Heart left ventricle (tissue), 16 donors: ENCODE measurements at regions not wholly inside any gene's neighbourhood (a gene's known extent, or its start where the extent isn't known, plus 50 kb on each side); places are given as distances from the start of the nearest gene placed in this dataset.
A peak's percentile ranks its signal among the peaks of the same experiment; 100 is the strongest.

Source experiments
- ATAC-seq, 4 donors: fragments of 200-7000 bp; cut with Tn5 transposase; one replicate each; pipeline ENCODE4 v1.9.1; 2020 to 2022; ENCODE audit warnings: moderate library complexity in 4 of 4, mild to moderate bottlenecking in 3 of 4, moderate number of reproducible peaks in 1 of 4
- DNase-seq, 5 donors: peaks; one replicate each; pipeline ENCODE4 v3.0.0-alpha.2; 2020
- H3K27ac ChIP-seq, 12 donors: fragments of 200-600 bp; sonication (generic) in 4 of 12; one replicate each; pipeline versions ENCODE4 v1.5.0 to v1.8.0; 2016 to 2022; ENCODE audit warnings: mild to moderate bottlenecking in 2 of 12
- H3K27me3 ChIP-seq, 9 donors: fragments of 200-600 bp; sonication (generic) in 2 of 9; one replicate each; pipeline versions ENCODE4 v1.5.1 to v1.8.0; 2016 to 2022; ENCODE audit warnings: mild to moderate bottlenecking in 3 of 9
- H3K36me3 ChIP-seq, 9 donors: fragments of 200-600 bp; sonication (generic) in 2 of 9; one replicate each; pipeline versions ENCODE4 v1.5.0 to v1.8.0; 2018 to 2022; ENCODE audit warnings: mild to moderate bottlenecking in 2 of 9
- H3K4me1 ChIP-seq, 12 donors: fragments of 200-600 bp; sonication (generic) in 4 of 12; one replicate each; pipeline versions ENCODE4 v1.5.0 to v1.8.0; 2016 to 2022; ENCODE audit warnings: mild to moderate bottlenecking in 3 of 12
- H3K4me3 ChIP-seq, 12 donors: fragments of 200-600 bp; sonication (generic) in 4 of 12; one replicate each; pipeline versions ENCODE4 v1.5.0 to v1.8.0; 2017 to 2022; ENCODE audit warnings: mild to moderate bottlenecking in 9 of 12, moderate library complexity in 4 of 12
- H3K9me3 ChIP-seq, 12 donors: fragments of 200-600 bp; sonication (generic) in 4 of 12; one replicate each; pipeline versions ENCODE4 v1.5.0 to v1.8.0; 2016 to 2022; ENCODE audit warnings: mild to moderate bottlenecking in 1 of 12
- CTCF ChIP-seq, 12 donors: fragments of 200-600 bp; sonication (generic) in 4 of 12; IDR thresholded peaks; one replicate each; pipeline versions ENCODE4 v1.5.0 to v1.8.0; 2018 to 2022; ENCODE audit warnings: antibody characterized with exemption in 12 of 12, mild to moderate bottlenecking in 5 of 12
- POLR2A ChIP-seq, 2 donors: fragments of 450-650 bp; IDR thresholded peaks; one replicate each; pipeline ENCODE4 v1.6.1; 2017; ENCODE audit warnings: antibody characterized with exemption in 2 of 2, mild to moderate bottlenecking in 2 of 2, moderate library complexity in 2 of 2
- WGBS, 4 donors: extraction: QIAGEN DNeasy Blood & Tissue Kit in 2 of 4; methylation state at CpG; one replicate each; pipeline versions ENCODE4 v1.1.5 to v1.1.7; 2013 to 2018; 5-methylcytosine and 5-hydroxymethylcytosine counted together
- intact Hi-C, 10 donors: fragments of 100-400 bp; cut with DNase I; formaldehyde crosslinking; loops; one replicate each; pipeline versions ENCODE4 v1.11.1 to v1.14.2; 2022
- donor health status: ischemic (EF 13 %, LVEDD 7.1; RV severe dilation, severe dysfunction).
- donor health status: healthy with polysubstance abuse.
- donor health status: DM: no; HTN: yes; CAD: no.
- donor health status: DM: no; HTN: no; CAD: no.
- donor health status: ischemic (EF 25% LVEDD 6.9; RV normal size, moderate dysfunction).
- donor health status: ischemic (EF 25% LVEDD 5.7; RV mildly dilated, moderate dysfunction).
- donor health status: healthy.
- donor health status: DM: yes; HTN: yes; CAD: no.
- donor health status: ischemic (EF 35%, LVEDD 5.7; RV mildly dilated, moderate dysfunction).
- donor health status: nonischemic (EF 11% LVEDD 7.7; RV severe dilation, severe dysfunction).
- donor health status: DM: yes; HTN: yes; CAD: no.
- donor health status: PGD.
- donor health status: ischemic (EF 29% LVEDD 5.4; RV normal size, mild dysfunction).
- donor health status: nonischemic (EF 23%, LVEDD 6.1; RV moderate dilation, normal function).

GRCh38 chr10:78516756-78517155, 483.1 kb downstream of the RPS24 start:
- intact Hi-C loops = no loop called here
- Histone ChIP-seq H3K36me3 (no peaks in the 10 kb centered on the region), H3K27me3 (no peaks in the 10 kb centered on the region), H3K9me3 (no peaks in the 10 kb centered on the region), H3K4me1 (peaks cover 0 to 20% (median 0%) of the 10 kb centered on the region in 12 donors), H3K4me3 (no peak overlapping the region), H3K27ac (peak overlapping the region in 1 of 12 donors; percentile 21)
- ATAC-seq (no peak), DNase-seq (peak in 1 of 5 donors; percentile 1)
- WGBS, 4 donors = 89 to 93% (median 90%) methylated on average over 8 of the region's 8 CpGs
- no peak for TF ChIP-seq POLR2A (IDR thresholded peaks at IDR 0.05)
- TF ChIP-seq CTCF (IDR thresholded peaks at IDR 0.05) = no peak

DNA sequence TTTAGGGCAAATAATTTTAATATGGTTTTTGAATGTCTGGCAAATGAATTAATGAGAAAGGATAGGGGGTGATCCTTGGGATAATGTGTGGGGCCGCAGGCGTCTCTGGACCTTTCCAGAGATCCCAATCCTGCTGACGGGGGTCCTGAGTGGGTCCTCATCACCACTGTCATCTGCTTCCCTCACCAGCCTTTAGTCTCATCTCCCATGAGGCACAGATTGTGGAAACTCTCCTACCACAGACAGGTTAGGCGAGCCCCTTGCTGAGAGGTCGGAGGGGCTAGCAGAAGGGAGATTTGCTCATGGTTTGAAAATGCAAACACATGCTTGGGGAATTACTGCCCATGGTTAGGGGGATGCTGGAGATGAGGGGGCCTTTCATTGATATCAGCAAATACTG, 484.6 kb downstream of the RPS24 start:
- peaks cover 0 to 15% (median 0%) of the 10 kb centered on the region in 12 donors for H3K4me1 ChIP-seq

GRCh38 chr10:78520737-78521430, 487.2 kb downstream of the RPS24 start:
- Histone ChIP-seq H3K36me3 (no peaks in the 10 kb centered on the region), H3K4me1 (no peaks in the 10 kb centered on the region), H3K27me3 (no peaks in the 10 kb centered on the region), H3K9me3 (no peaks in the 10 kb centered on the region), H3K27ac (no peak overlapping the region), H3K4me3 (no peak overlapping the region)
- WGBS, 4 donors = 51 to 69% (median 56%) methylated on average over 2 to 4 of the region's 4 CpGs
- intact Hi-C loops = no loop called here
- ATAC-seq (peak in 1 of 4 donors; percentile 22), DNase-seq (no peak)
- TF ChIP-seq POLR2A (IDR thresholded peaks at IDR 0.05) (no peak), CTCF (IDR thresholded peaks at IDR 0.05) (peak in 1 of 12 donors; percentile 9)

More for the DNA sequence above, 484.6 kb downstream of the RPS24 start:
- TF ChIP-seq CTCF (IDR thresholded peaks at IDR 0.05) = no peak
- Histone ChIP-seq H3K36me3 (no peaks in the 10 kb centered on the region), H3K27ac (no peak overlapping the region), H3K9me3 (no peaks in the 10 kb centered on the region), H3K4me3 (no peak overlapping the region), H3K27me3 (no peaks in the 10 kb centered on the region)
- intact Hi-C loops = no loop called here
- WGBS, 4 donors = 92 to 96% (median 95%) methylated on average over 5 of the region's 5 CpGs
- ATAC-seq (no peak), DNase-seq (peak in 1 of 5 donors; percentile 0)

- Histone ChIP-seq H3K27ac (no peak overlapping the region), H3K4me1 (no peaks in the 10 kb centered on the region), H3K4me3 (no peak overlapping the region), H3K36me3 (no peaks in the 10 kb centered on the region), H3K9me3 (no peaks in the 10 kb centered on the region), H3K27me3 (no peaks in the 10 kb centered on the region)
- no peak for DNase-seq
- intact Hi-C loops = no loop called here
- TF ChIP-seq POLR2A (IDR thresholded peaks at IDR 0.05) = no peak
- no peak for TF ChIP-seq CTCF (IDR thresholded peaks at IDR 0.05)
- ATAC-seq = peak in 1 of 4 donors; percentile 28
- WGBS, 4 donors = 95 to 100% (median 98%) methylated on average over 1 of the region's 1 CpG
Measured at GRCh38 chr10:78523453-78523852, 489.8 kb downstream of the RPS24 start.
